Common myeloid progenitor, CD34-positive (primary cell): ENCODE measurements at regions not wholly inside any gene's neighbourhood (a gene's known extent, or its start where the extent isn't known, plus 50 kb on each side); places are given as distances from the start of the nearest gene placed in this dataset.

Source experiments
- CTCF ChIA-PET: fragments of 350-600 bp; sonication (Branson Sonifier 250); formaldehyde crosslinking; loops from one replicate; lab custom pipeline; 2021; ENCODE audit warnings: antibody characterized with exemption; lab: Charles Lee
- POLR2A ChIA-PET: fragments of 350-600 bp; sonication (Branson Sonifier 250); formaldehyde crosslinking; loops from one replicate; lab custom pipeline; 2021; ENCODE audit warnings: antibody characterized with exemption; lab: Charles Lee
- DNase-seq, 3 donors: peaks; one replicate each; pipeline versions ENCODE4 v3.0.0 to v3.0.0-alpha.2; 2013
- H3K27ac ChIP-seq, 2 experiments: 1 replicate in 1 of 2; 2 replicates in 1 of 2; pipeline ENCODE4 v1.7.0; 2013; ENCODE audit warnings: inconsistent platforms in 2 of 2, low read length in 2 of 2, mild to moderate bottlenecking in 2 of 2, low read depth in 1 of 2, moderate library complexity in 1 of 2; ENCODE audit not compliant: severe bottlenecking in 2 of 2, insufficient read depth in 1 of 2, poor library complexity in 1 of 2
- H3K27me3 ChIP-seq, 5 experiments: replicated peaks in 2 of 5; 1 replicate in 3 of 5; 2 replicates in 2 of 5; pipeline versions ENCODE4 v1.6.1 to v1.7.0; 2013; ENCODE audit warnings: low read length in 4 of 5, mild to moderate bottlenecking in 2 of 5, moderate library complexity in 2 of 5, inconsistent platforms in 1 of 5; ENCODE audit not compliant: insufficient read depth in 5 of 5, control insufficient read depth in 4 of 5
- H3K36me3 ChIP-seq, 4 experiments: 1 replicate in 2 of 4; 2 replicates in 2 of 4; pipeline versions ENCODE4 v1.6.1 to v1.7.0; 2013; ENCODE audit warnings: low read length in 3 of 4, control low read depth in 1 of 4, mild to moderate bottlenecking in 1 of 4; ENCODE audit not compliant: control insufficient read depth in 4 of 4, insufficient read depth in 4 of 4
- H3K4me1 ChIP-seq, 4 experiments: 1 replicate in 3 of 4; 2 replicates in 1 of 4; pipeline versions ENCODE4 v1.6.1 to v1.7.1; 2013; ENCODE audit warnings: low read length in 3 of 4, mild to moderate bottlenecking in 3 of 4, control low read depth in 1 of 4, inconsistent platforms in 1 of 4, moderate library complexity in 1 of 4; ENCODE audit not compliant: control insufficient read depth in 4 of 4, insufficient read depth in 4 of 4; ENCODE audit errors: control extremely low read depth in 1 of 4
- H3K4me3 ChIP-seq, 7 experiments: 1 replicate in 4 of 7; 2 replicates in 3 of 7; pipeline versions ENCODE4 v1.5.1 to v1.7.0; 2013; ENCODE audit warnings: mild to moderate bottlenecking in 7 of 7, low read length in 6 of 7, moderate library complexity in 6 of 7, inconsistent platforms in 2 of 7, low read depth in 2 of 7, control low read depth in 1 of 7; ENCODE audit not compliant: insufficient read depth in 4 of 7, control insufficient read depth in 1 of 7; ENCODE audit errors: extremely low read depth in 1 of 7
- H3K9me3 ChIP-seq, 5 experiments: 1 replicate in 4 of 5; 2 replicates in 1 of 5; pipeline versions ENCODE4 v1.6.1 to v1.7.1; 2013; ENCODE audit warnings: low read length in 4 of 5, mild to moderate bottlenecking in 2 of 5, inconsistent platforms in 1 of 5, low read depth in 1 of 5, moderate library complexity in 1 of 5; ENCODE audit not compliant: control insufficient read depth in 4 of 5, insufficient read depth in 2 of 5; ENCODE audit errors: control extremely low read depth in 1 of 5
- WGBS: methylation state at CpG from one replicate; pipeline ENCODE4 v1.1.5; 2013; ENCODE audit not compliant: insufficient coverage; 5-methylcytosine and 5-hydroxymethylcytosine counted together

DNA sequence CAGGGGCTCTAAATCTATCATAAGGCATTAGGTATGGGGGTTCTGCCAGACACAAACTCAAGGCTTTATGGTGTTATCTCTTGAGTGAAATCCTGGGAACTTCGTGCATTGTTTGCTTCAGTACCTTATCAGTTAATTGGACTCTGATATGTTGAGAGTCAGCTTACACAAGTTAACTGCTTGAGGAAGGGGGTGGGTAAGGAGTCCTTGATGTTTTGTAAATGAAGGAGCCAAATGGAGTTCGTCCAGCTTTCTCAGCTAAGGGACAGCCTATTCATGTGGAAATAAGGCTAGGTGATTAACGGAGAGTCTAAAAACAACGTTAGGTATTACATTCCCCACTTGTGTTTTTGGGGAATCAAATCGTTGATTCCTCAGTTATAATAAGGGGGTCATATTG, 157.4 kb downstream of the TRIM27 start:
- ChIA-PET POLR2A (no interaction called here), CTCF (no interaction called here)
- H3K36me3 ChIP-seq = no peaks in the 10 kb centered on the region
- no peak overlapping the region for H3K4me3 ChIP-seq
- DNase-seq = no peak
- no peaks in the 10 kb centered on the region for H3K4me1 ChIP-seq
- H3K9me3 ChIP-seq = peaks cover 3 to 26% (median 16%) of the 10 kb centered on the region in 5 experiments
- peaks cover 29 to 98% (median 55%) of the 10 kb centered on the region in 5 experiments for H3K27me3 ChIP-seq
- WGBS = 0% methylated on average over 1 of the region's 5 CpGs
- H3K27ac ChIP-seq = no peak overlapping the region

DNA sequence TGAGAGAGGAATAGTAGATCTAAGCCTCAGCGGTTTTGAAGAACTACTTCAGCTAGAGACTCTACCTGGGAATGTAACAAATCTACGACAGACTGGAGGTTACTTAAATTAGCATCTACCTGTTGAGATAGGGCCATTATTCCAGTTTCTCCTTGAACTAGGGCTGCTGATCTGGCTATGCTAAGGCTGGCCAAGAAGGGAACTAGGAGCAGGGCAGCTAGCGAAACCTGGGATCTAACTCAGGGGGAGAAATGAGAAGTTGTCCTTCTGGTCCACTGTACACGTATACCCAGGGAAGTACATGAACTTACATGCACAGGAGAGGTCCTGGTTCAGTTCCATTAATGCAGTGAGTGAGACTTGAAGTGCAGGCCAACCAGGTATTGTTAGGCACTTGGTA, 156.7 kb downstream of the TRIM27 start:
- ChIA-PET CTCF (no interaction called here), POLR2A (no interaction called here)
- H3K27me3 ChIP-seq = peaks cover 29 to 98% (median 57%) of the 10 kb centered on the region in 5 experiments
- no peaks in the 10 kb centered on the region for H3K4me1 ChIP-seq
- peaks cover 3 to 26% (median 21%) of the 10 kb centered on the region in 5 experiments for H3K9me3 ChIP-seq
- H3K36me3 ChIP-seq = no peaks in the 10 kb centered on the region
- no peak overlapping the region for H3K27ac ChIP-seq
- DNase-seq = no peak
- H3K4me3 ChIP-seq = no peak overlapping the region
- WGBS = 44% methylated on average over 4 of the region's 4 CpGs

DNA sequence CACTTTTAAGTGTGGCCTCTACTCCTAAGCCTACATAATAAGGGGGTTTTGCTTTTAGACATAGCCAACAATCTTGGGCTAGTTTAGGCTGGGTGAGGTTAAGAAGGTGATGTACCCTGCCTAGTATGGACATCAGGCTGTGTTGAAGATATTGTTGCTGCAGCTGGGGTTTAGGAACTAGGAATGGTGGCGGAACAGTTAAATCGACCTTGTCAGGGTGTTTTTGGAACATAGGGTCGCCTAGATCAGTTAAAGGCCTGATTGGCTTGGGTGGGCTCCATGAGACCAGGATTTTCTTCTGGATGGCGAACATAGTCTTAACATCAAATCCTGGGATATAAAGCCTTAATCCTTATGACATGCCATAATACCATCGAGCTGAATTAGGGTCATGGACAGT, 156.1 kb downstream of the TRIM27 start:
- no peak for DNase-seq
- POLR2A ChIA-PET = no interaction called here
- WGBS = 47% methylated on average over 3 of the region's 5 CpGs
- no peaks in the 10 kb centered on the region for H3K36me3 ChIP-seq
- peaks cover 3 to 29% (median 23%) of the 10 kb centered on the region in 5 experiments for H3K9me3 ChIP-seq
- no peak overlapping the region for H3K4me3 ChIP-seq
- no peak overlapping the region for H3K27ac ChIP-seq
- peaks cover 29 to 100% (median 63%) of the 10 kb centered on the region in 5 experiments for H3K27me3 ChIP-seq
- no peaks in the 10 kb centered on the region for H3K4me1 ChIP-seq
- CTCF ChIA-PET = no interaction called here

DNA sequence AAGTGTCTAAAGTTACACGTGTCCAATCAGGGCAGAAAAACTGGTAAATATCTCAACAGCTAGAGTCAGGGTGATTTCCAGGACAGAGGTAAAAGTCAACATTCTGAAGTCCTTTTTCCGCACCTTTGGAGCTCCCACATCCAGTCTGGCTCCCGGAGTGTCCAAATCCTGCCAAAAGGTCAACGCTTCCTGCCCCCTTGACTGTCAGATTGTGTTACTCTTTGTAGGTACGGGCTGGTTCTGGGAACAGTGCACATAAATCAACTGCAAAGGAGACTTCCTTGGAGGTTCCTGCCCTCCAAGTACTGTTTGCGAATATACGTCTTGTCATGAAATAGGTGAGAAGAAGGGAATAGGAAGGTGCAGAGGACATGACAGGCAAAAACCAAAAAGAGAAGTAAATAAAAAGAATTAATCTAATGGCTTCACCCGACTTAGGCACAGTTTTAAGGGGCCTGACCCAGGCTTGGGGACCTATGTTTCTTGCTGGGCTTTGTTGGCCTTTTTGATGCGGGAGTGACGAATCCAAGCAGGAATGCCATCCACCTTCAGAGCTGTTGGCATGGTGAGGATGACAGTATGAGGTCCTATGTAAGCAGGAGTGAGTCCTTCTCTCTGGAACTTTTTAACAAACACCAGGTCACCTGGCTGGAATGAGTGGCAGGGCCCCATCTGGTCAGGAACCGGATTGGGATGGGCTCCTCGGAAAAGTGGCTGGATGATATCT, 155.4 kb downstream of the TRIM27 start:
- no peaks in the 10 kb centered on the region for H3K36me3 ChIP-seq
- DNase-seq = no peak
- ChIA-PET CTCF (no interaction called here), POLR2A (no interaction called here)
- no peaks in the 10 kb centered on the region for H3K4me1 ChIP-seq
- no peak overlapping the region for H3K4me3 ChIP-seq
- H3K9me3 ChIP-seq = peaks cover 3 to 34% (median 23%) of the 10 kb centered on the region in 5 experiments
- 33% methylated on average over 6 of the region's 12 CpGs for WGBS
- peaks cover 29 to 100% (median 67%) of the 10 kb centered on the region in 5 experiments for H3K27me3 ChIP-seq
- H3K27ac ChIP-seq = no peak overlapping the region

DNA sequence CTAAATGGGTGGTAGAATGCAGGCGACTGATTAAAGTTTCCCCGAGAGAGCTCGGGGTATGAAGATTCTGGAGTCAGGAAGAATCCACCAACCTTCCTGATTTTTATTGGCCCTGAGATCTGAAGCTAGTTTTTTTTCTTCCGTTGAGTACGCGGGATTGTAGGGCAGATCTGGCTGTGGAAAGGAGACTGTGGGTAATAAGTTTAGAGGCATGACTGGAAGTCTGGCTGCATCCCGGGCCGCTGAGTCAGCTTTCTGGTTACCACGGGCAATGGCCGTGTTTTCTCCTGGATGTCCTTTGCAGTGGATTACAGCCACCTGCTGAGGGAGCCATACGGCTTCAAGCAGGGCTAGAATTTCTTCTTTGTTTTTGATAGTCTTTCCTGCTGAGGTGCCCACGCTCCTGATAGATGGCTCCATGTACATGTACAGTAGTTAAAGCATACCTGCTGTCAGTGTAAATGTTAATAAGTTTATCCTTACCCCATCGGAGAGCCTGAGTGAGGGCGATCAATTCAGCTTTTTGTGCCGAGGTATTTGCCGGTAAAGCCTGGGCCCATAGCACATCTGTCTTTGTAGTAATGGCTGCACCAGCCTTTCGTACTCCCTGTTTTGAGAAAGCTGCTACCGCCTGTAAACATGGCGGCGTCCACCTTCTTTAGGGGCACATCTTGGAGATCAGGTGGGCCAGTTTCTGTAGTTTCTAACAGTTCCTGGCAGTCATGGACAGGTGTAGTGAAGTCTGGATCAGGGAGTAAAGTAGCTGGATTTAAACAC, 154.0 kb downstream of the TRIM27 start:
- H3K4me3 ChIP-seq = no peak overlapping the region
- 32% methylated on average over 19 of the region's 20 CpGs for WGBS
- H3K4me1 ChIP-seq = no peaks in the 10 kb centered on the region
- H3K9me3 ChIP-seq = peaks cover 3 to 34% (median 30%) of the 10 kb centered on the region in 5 experiments
- no peaks in the 10 kb centered on the region for H3K36me3 ChIP-seq
- ChIA-PET POLR2A (no interaction called here), CTCF (interaction anchor here (1.2 kb wide), 1 partner anchor 26 kb away, joined by 3 read pairs; no protein-coding TSS in a partner anchor)
- no peak overlapping the region for H3K27ac ChIP-seq
- no peak for DNase-seq
- peaks cover 33 to 100% (median 67%) of the 10 kb centered on the region in 5 experiments for H3K27me3 ChIP-seq

DNA sequence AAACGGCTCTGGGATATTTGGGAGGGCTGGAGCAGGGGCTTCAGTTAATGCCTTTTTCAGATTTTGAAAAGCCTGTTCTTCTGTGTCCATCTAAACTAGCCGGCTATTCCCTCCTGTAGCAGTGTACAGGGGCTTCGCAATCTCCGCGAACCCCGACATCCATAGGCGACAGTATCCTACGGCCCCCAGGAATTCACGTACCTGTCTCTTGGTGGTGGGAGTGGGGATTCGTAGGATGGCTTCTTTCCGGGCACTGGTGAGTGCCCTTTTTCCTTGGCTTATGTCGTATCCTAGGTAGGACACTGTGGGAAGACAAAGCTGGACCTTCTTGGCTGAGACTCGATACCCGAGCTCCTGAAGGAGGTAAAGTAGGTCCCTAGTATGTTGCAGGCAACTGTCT, 153.1 kb downstream of the TRIM27 start:
- CTCF ChIA-PET = no interaction called here
- Histone ChIP-seq H3K27me3 (peaks cover 32 to 100% (median 62%) of the 10 kb centered on the region in 5 experiments), H3K36me3 (no peaks in the 10 kb centered on the region), H3K4me1 (no peaks in the 10 kb centered on the region), H3K9me3 (peaks cover 2 to 36% (median 28%) of the 10 kb centered on the region in 5 experiments), H3K27ac (no peak overlapping the region), H3K4me3 (no peak overlapping the region)
- WGBS = 62% methylated on average over 13 of the region's 14 CpGs
- POLR2A ChIA-PET = no interaction called here
- no peak for DNase-seq
